H1 (cell line): ENCODE measurements at regions not wholly inside any gene's neighbourhood (a gene's known extent, or its start where the extent isn't known, plus 50 kb on each side); places are given as distances from the start of the nearest gene placed in this dataset.

Experiments
- CTCF ChIA-PET: fragments of 300-600 bp; sonication (Branson Sonifier 250); formaldehyde crosslinking; loops from one replicate; lab custom pipeline; 2021; ENCODE audit not compliant: partially characterized antibody; lab: Charles Lee
- POLR2A ChIA-PET: fragments of 300-600 bp; sonication (Branson Sonifier 250); formaldehyde crosslinking; loops from one replicate; lab custom pipeline; 2021; ENCODE audit warnings: inconsistent platforms; ENCODE audit not compliant: partially characterized antibody; lab: Charles Lee
- DNase-seq, 2 experiments: peaks; one replicate each; pipeline versions ENCODE4 v3.0.0 to v3.0.0-alpha.2; 2010 to 2022; ENCODE audit warnings: low spot score in 2 of 2, low read depth in 1 of 2, mixed read lengths in 1 of 2
- FAIRE-seq: peaks from 2 replicates; lab custom pipeline; 2011; peaks lifted over from hg19 to GRCh38; lab: Jason Lieb, UNC
- H2AFZ ChIP-seq: 2 replicates; pipeline ENCODE4 v1.8.1; 2012; ENCODE audit warnings: low read length, inconsistent platforms
- H2AK5ac ChIP-seq: 2 replicates; pipeline ENCODE4 v1.6.1; 2013; ENCODE audit warnings: low read depth, low read length
- H2BK120ac ChIP-seq: replicated peaks from 2 replicates; pipeline ENCODE3; 2013; ENCODE audit warnings: low read depth, low read length, inconsistent platforms
- H2BK12ac ChIP-seq: 2 replicates; pipeline ENCODE4 v1.6.1; 2013; ENCODE audit warnings: low read depth, low read length
- H2BK15ac ChIP-seq: 2 replicates; pipeline ENCODE4 v1.6.1; 2013; ENCODE audit warnings: low read length
- H2BK20ac ChIP-seq: 2 replicates; pipeline ENCODE4 v1.6.1; 2013; ENCODE audit warnings: low read length
- H2BK5ac ChIP-seq: 2 replicates; pipeline ENCODE4 v1.6.1; 2013; ENCODE audit warnings: low read depth, low read length
- H3K14ac ChIP-seq: 2 replicates; pipeline ENCODE4 v1.6.1; 2013; ENCODE audit warnings: inconsistent platforms; ENCODE audit not compliant: insufficient read length
- H3K18ac ChIP-seq: 2 replicates; pipeline ENCODE4 v1.6.1; 2013; ENCODE audit warnings: low read length; ENCODE audit errors: extremely low read depth
- H3K23ac ChIP-seq: 2 replicates; pipeline ENCODE4 v1.6.1; 2013; ENCODE audit warnings: inconsistent platforms; ENCODE audit not compliant: insufficient read length
- H3K23me2 ChIP-seq: 2 replicates; pipeline ENCODE4 v1.6.1; 2013; ENCODE audit warnings: low read depth, low read length
- H3K27ac ChIP-seq: 2 replicates; pipeline ENCODE4 v1.6.1; 2011; ENCODE audit warnings: low read depth, low read length, inconsistent platforms
- H3K27me3 ChIP-seq, 4 experiments: replicated peaks in 1 of 4; 1 replicate in 1 of 4; 2 replicates in 3 of 4; pipeline versions ENCODE4 v1.6.1 to v1.8.1; 2011 to 2013; ENCODE audit warnings: low read length in 3 of 4, mild to moderate bottlenecking in 3 of 4, inconsistent platforms in 2 of 4, mixed read lengths in 2 of 4, moderate library complexity in 1 of 4; ENCODE audit not compliant: control insufficient read depth in 3 of 4, insufficient read depth in 3 of 4; ENCODE audit errors: extremely low read depth in 1 of 4
- H3K36me3 ChIP-seq, 4 experiments: 2 replicates each; pipeline versions ENCODE4 v1.6.1 to v1.8.1; 2011 to 2013; ENCODE audit warnings: mild to moderate bottlenecking in 4 of 4, low read length in 3 of 4, moderate library complexity in 2 of 4, control low read depth in 1 of 4, inconsistent platforms in 1 of 4; ENCODE audit not compliant: insufficient read depth in 4 of 4, control insufficient read depth in 2 of 4
- H3K4ac ChIP-seq: replicated peaks from 2 replicates; pipeline ENCODE3; 2013; ENCODE audit warnings: low read length, low read depth, mixed read lengths, inconsistent platforms; ENCODE audit not compliant: insufficient read length
- H3K4me1 ChIP-seq, 4 experiments: replicated peaks in 1 of 4; 1 replicate in 1 of 4; 2 replicates in 3 of 4; pipeline versions ENCODE4 v1.6.1 to v1.8.1; 2011 to 2013; ENCODE audit warnings: low read length in 3 of 4, inconsistent platforms in 2 of 4, mixed read lengths in 1 of 4; ENCODE audit not compliant: insufficient read depth in 4 of 4, control insufficient read depth in 3 of 4
- H3K4me2 ChIP-seq, 2 experiments: 2 replicates each; pipeline versions ENCODE4 v1.6.1 to v1.8.1; 2011 to 2013; ENCODE audit warnings: low read depth in 2 of 2, low read length in 2 of 2, control low read depth in 1 of 2, inconsistent platforms in 1 of 2, mild to moderate bottlenecking in 1 of 2; ENCODE audit not compliant: insufficient read depth in 1 of 2
- H3K4me3 ChIP-seq, 4 experiments: fragments of 200-600, 300-600 bp in 1 of 4; sonication (generic), shearing (Covaris generic), sonication (Bioruptor Twin) in 1 of 4; 2 replicates each; pipeline versions ENCODE4 v1.5.1 to v1.8.1; 2011 to 2016; ENCODE audit warnings: low read length in 4 of 4, low read depth in 3 of 4, control low read depth in 2 of 4, inconsistent platforms in 2 of 4, mild to moderate bottlenecking in 2 of 4, mixed read lengths in 1 of 4, moderate library complexity in 1 of 4; ENCODE audit not compliant: insufficient read depth in 2 of 4; ENCODE audit errors: extremely low read depth in 1 of 4
- H3K56ac ChIP-seq: replicated peaks from 2 replicates; pipeline ENCODE3; 2013; ENCODE audit warnings: low read depth, mild to moderate bottlenecking, mixed read lengths, low read length, inconsistent platforms; ENCODE audit not compliant: insufficient read length
- H3K79me1 ChIP-seq: 2 replicates; pipeline ENCODE4 v1.6.1; 2013; ENCODE audit warnings: low read depth, low read length, control low read depth
- H3K79me2 ChIP-seq, 2 experiments: 2 replicates each; pipeline versions ENCODE4 v1.6.1 to v1.8.1; 2012 to 2013; ENCODE audit warnings: low read length in 2 of 2, mild to moderate bottlenecking in 2 of 2, inconsistent platforms in 1 of 2; ENCODE audit not compliant: insufficient read depth in 2 of 2, control insufficient read depth in 1 of 2
- H3K9ac ChIP-seq, 4 experiments: replicated peaks in 1 of 4; 1 replicate in 1 of 4; 2 replicates in 3 of 4; pipeline versions ENCODE4 v1.6.1 to v1.8.1; 2011 to 2013; ENCODE audit warnings: low read depth in 3 of 4, low read length in 3 of 4, control low read depth in 2 of 4, mild to moderate bottlenecking in 2 of 4, moderate library complexity in 2 of 4, inconsistent platforms in 1 of 4; ENCODE audit errors: extremely low read depth in 1 of 4
- H3K9me3 ChIP-seq, 2 experiments: 2 replicates each; pipeline versions ENCODE4 v1.6.1 to v1.8.1; 2012 to 2013; ENCODE audit warnings: mild to moderate bottlenecking in 2 of 2, moderate library complexity in 2 of 2, control low read depth in 1 of 2, inconsistent platforms in 1 of 2, low read depth in 1 of 2, low read length in 1 of 2, mixed read lengths in 1 of 2; ENCODE audit not compliant: insufficient read depth in 2 of 2
- H4K20me1 ChIP-seq, 2 experiments: replicated peaks in 1 of 2; 2 replicates each; pipeline versions ENCODE3 to v1.8.1; 2011 to 2013; ENCODE audit warnings: inconsistent platforms in 2 of 2, low read length in 2 of 2, mild to moderate bottlenecking in 1 of 2; ENCODE audit not compliant: insufficient read depth in 2 of 2, control insufficient read depth in 1 of 2
- H4K5ac ChIP-seq: 2 replicates; pipeline ENCODE4 v1.6.1; 2013; ENCODE audit warnings: low read length, low read depth, mixed read lengths, inconsistent platforms; ENCODE audit not compliant: insufficient read length
- H4K8ac ChIP-seq: 2 replicates; pipeline ENCODE4 v1.8.0; 2013; ENCODE audit warnings: mild to moderate bottlenecking, moderate library complexity, low read length, inconsistent platforms; ENCODE audit not compliant: insufficient read depth; ENCODE audit errors: extremely low read depth
- H4K91ac ChIP-seq: replicated peaks from 2 replicates; pipeline ENCODE3; 2013; ENCODE audit warnings: low read length, mixed read lengths, inconsistent platforms; ENCODE audit not compliant: insufficient read length
- E2F6 ChIP-seq: IDR thresholded peaks from 2 replicates; pipeline ENCODE4 v1.6.1; 2012; ENCODE audit warnings: inconsistent platforms
- EGR1 ChIP-seq: IDR thresholded peaks from 2 replicates; pipeline ENCODE4 v1.6.1; 2011; ENCODE audit warnings: low read depth, low read length, borderline replicate concordance
- GTF2F1 ChIP-seq: IDR thresholded peaks from 2 replicates; pipeline ENCODE4 v1.6.1; 2012; ENCODE audit warnings: low read depth, low read length, improper control_type of control experiment, borderline replicate concordance
- HDAC6 ChIP-seq: IDR thresholded peaks from one replicate; pipeline ENCODE4 v1.7.1; 2012; ENCODE audit warnings: low read depth, mild to moderate bottlenecking, inconsistent platforms, low read length, moderate library complexity
- KDM1A ChIP-seq: fragments of 200-600, 300-600 bp; sonication (generic); IDR thresholded peaks from 2 replicates; pipeline ENCODE4 v1.7.1; 2016; ENCODE audit warnings: mild to moderate bottlenecking, low read length, borderline replicate concordance
- KDM4A ChIP-seq: IDR thresholded peaks from one replicate; pipeline ENCODE4 v1.7.1; 2012; ENCODE audit warnings: low read depth, mild to moderate bottlenecking, moderate library complexity, low read length, inconsistent platforms; ENCODE audit not compliant: severe bottlenecking
- POLR2A ChIP-seq, 2 experiments: IDR thresholded peaks; 1 replicate in 1 of 2; 2 replicates in 1 of 2; pipeline ENCODE4 v1.6.1; 2011; ENCODE audit warnings: low read depth in 2 of 2, low read length in 2 of 2, mild to moderate bottlenecking in 2 of 2; ENCODE audit errors: control extremely low read depth in 1 of 2
- POLR2AphosphoS5 ChIP-seq: IDR thresholded peaks from 2 replicates; pipeline ENCODE4 v1.6.1; 2011; ENCODE audit warnings: low read depth, low read length
- RAD21 ChIP-seq, 2 experiments: IDR thresholded peaks in 1 of 2; conservative IDR thresholded peaks in 1 of 2; 2 replicates each; pipeline ENCODE4 v1.6.1; 2011; ENCODE audit warnings: low read depth in 2 of 2, low read length in 2 of 2, improper control_type of control experiment in 1 of 2, inconsistent platforms in 1 of 2, mild to moderate bottlenecking in 1 of 2, moderate library complexity in 1 of 2
- RNF2 ChIP-seq: fragments of 200-900, 300-1000 bp; sonication (generic); IDR thresholded peaks from 2 replicates; pipeline ENCODE4 v1.7.1; 2016; ENCODE audit warnings: borderline replicate concordance, low read depth, mild to moderate bottlenecking, antibody characterized with exemption, low read length; ENCODE audit not compliant: poor library complexity, severe bottlenecking; ENCODE audit errors: missing control alignments
- SP4 ChIP-seq: IDR thresholded peaks from 2 replicates; pipeline ENCODE4 v1.6.1; 2012; ENCODE audit warnings: low read length, inconsistent platforms
- WGBS, 2 experiments: shearing (Covaris generic) in 1 of 2; methylation state at CpG; one replicate each; pipeline versions ENCODE4 v1.1.6 to v1.1.7; 2013 to 2015; ENCODE audit warnings: low lambda C conversion rate in 2 of 2, mixed read lengths in 2 of 2, inconsistent platforms in 1 of 2, low coverage in 1 of 2, missing lambda C conversion rate in 1 of 2; ENCODE audit not compliant: insufficient replicate concordance in 2 of 2, insufficient coverage in 1 of 2, insufficient read length in 1 of 2; ENCODE audit errors: extremely low coverage in 1 of 2, missing lambda C conversion rate in 1 of 2; 5-methylcytosine and 5-hydroxymethylcytosine counted together
- TF ChIP-seq, protein P1 (sequence below): IDR thresholded peaks from 2 replicates; pipeline ENCODE4 v1.6.1; 2012; ENCODE audit warnings: low read length, inconsistent platforms

DNA sequence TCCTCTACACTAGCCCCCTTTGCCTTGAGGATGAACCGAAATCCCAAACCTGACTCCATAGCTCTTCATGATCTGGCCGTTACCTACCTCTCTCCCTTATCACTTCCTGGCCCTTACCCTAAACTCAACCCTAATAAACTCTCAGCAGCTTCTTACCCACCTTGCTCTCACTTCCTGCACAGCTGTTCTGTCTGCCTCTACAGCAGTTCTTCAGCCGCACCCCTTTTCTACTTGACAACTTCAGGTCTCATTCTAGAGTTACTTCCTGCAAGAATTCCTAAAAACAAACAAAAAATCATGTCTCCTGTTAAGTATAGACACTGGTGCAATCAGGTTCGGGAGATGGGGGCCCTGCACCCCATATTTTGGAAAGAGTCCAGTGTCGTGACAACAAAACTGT is 239.9 kb upstream of the CELF2 start:
- Histone ChIP-seq H3K56ac (no peak overlapping the region), H3K27ac (no peak overlapping the region), H3K36me3 (no peaks in the 10 kb centered on the region), H3K23me2 (no peaks in the 10 kb centered on the region), H2AFZ (no peak overlapping the region), H2BK15ac (no peak overlapping the region), H2BK20ac (no peak overlapping the region), H4K8ac (no peak overlapping the region), H2AK5ac (no peak overlapping the region), H3K79me1 (no peaks in the 10 kb centered on the region), H3K18ac (no peak overlapping the region), H4K91ac (no peak overlapping the region), H4K5ac (no peak overlapping the region), H3K4me2 (no peak overlapping the region), H3K27me3 (no peaks in the 10 kb centered on the region), H3K23ac (no peak overlapping the region), H2BK120ac (no peak overlapping the region), H4K20me1 (no peaks in the 10 kb centered on the region), H3K14ac (no peak overlapping the region), H3K9ac (no peak overlapping the region), H3K9me3 (no peaks in the 10 kb centered on the region), H3K4me3 (no peak overlapping the region), H2BK5ac (no peak overlapping the region), H3K79me2 (no peaks in the 10 kb centered on the region), H3K4me1 (no peaks in the 10 kb centered on the region), H2BK12ac (no peak overlapping the region), H3K4ac (no peak overlapping the region)
- 79% methylated on average over 5 of the region's 5 CpGs; no CpG with 5 or more reads in 1 of the 2 experiments for WGBS, 2 experiments
- CTCF ChIA-PET, result interaction anchor here (0.5 kb wide), 1 partner anchor 29 kb away, joined by 3 read pairs; no protein-coding TSS in a partner anchor
- no peak for DNase-seq
- POLR2A ChIA-PET, result no interaction called here
- no peak for FAIRE-seq
- TF ChIP-seq, protein P1, sequence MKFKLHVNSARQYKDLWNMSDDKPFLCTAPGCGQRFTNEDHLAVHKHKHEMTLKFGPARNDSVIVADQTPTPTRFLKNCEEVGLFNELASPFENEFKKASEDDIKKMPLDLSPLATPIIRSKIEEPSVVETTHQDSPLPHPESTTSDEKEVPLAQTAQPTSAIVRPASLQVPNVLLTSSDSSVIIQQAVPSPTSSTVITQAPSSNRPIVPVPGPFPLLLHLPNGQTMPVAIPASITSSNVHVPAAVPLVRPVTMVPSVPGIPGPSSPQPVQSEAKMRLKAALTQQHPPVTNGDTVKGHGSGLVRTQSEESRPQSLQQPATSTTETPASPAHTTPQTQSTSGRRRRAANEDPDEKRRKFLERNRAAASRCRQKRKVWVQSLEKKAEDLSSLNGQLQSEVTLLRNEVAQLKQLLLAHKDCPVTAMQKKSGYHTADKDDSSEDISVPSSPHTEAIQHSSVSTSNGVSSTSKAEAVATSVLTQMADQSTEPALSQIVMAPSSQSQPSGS, result no peak
- TF ChIP-seq HDAC6, result no peak
- TF ChIP-seq POLR2AphosphoS5, result no peak
- no peak for TF ChIP-seq SP4
- TF ChIP-seq E2F6, result no peak
- no peak for TF ChIP-seq KDM4A
- no peak for TF ChIP-seq GTF2F1
- TF ChIP-seq RAD21 (IDR thresholded peaks at IDR 0.05 in 1 of 2, conservative IDR thresholded peaks at IDR 0.05 in 1 of 2; ENCODE audit: low read depth in 2 of 2, low read length in 2 of 2), result no peak
- no peak for TF ChIP-seq EGR1
- no peak for TF ChIP-seq POLR2A (IDR thresholded peaks at IDR 0.05; ENCODE audit: control extremely low read depth in 1 of 2, low read depth in 2 of 2, low read length in 2 of 2)
- TF ChIP-seq KDM1A, result no peak
- TF ChIP-seq RNF2, result no peak
